GM18870 (cell line): ENCODE measurements at regions not wholly inside any gene's neighbourhood (a gene's known extent, or its start where the extent isn't known, plus 50 kb on each side); places are given as distances from the start of the nearest gene placed in this dataset.
"Not testable (repeated sequence)": the region's sequence is repeated elsewhere in the genome, so short reads cannot be mapped to it uniquely, and the experiment has no call there.

Experiments
- ATAC-seq: cut with Tn5 transposase; IDR thresholded peaks from one replicate; pipeline ENCODE4 v1.9.1; 2021; ENCODE audit warnings: moderate library complexity; ENCODE audit not compliant: unreplicated experiment

- ATAC-seq = no peak
Observed at GRCh38 chr13:71382285-71382684, 484.7 kb downstream of the DACH1 start.

- ATAC-seq = no peak
Observed at GRCh38 chr13:71380191-71380590, 486.8 kb downstream of the DACH1 start.

GRCh38 chr13:71378961-71379905, 487.8 kb downstream of the DACH1 start:
- ATAC-seq = no peak

- ATAC-seq = no peak
Observed at GRCh38 chr13:71374471-71375049, 492.4 kb downstream of the DACH1 start.

- no peak for ATAC-seq
Observed at GRCh38 chr13:71368336-71368735, 498.7 kb downstream of the DACH1 start.

GRCh38 chr13:71360041-71360440, 507.0 kb downstream of the DACH1 start:
- no peak for ATAC-seq

GRCh38 chr13:71359641-71360040, 507.4 kb downstream of the DACH1 start:
- no peak for ATAC-seq

GRCh38 chr13:71358218-71358617, 508.8 kb downstream of the DACH1 start:
- ATAC-seq = no peak

GRCh38 chr13:71355010-71355409, 512.0 kb downstream of the DACH1 start:
- ATAC-seq = no peak

GRCh38 chr13:71350886-71351285, 516.1 kb downstream of the DACH1 start:
- ATAC-seq = no peak

- ATAC-seq = not testable (repeated sequence)
Observed at GRCh38 chr13:71345856-71346255, 521.1 kb downstream of the DACH1 start.

- ATAC-seq = no peak
Observed at GRCh38 chr13:71339736-71340135, 527.3 kb downstream of the DACH1 start.

- ATAC-seq = no peak
Observed at GRCh38 chr13:71339005-71339404, 528.0 kb downstream of the DACH1 start.

GRCh38 chr13:71338070-71338469, 528.9 kb downstream of the DACH1 start:
- no peak for ATAC-seq

- ATAC-seq = no peak
Observed at GRCh38 chr13:71327266-71327665, 539.7 kb downstream of the DACH1 start.

GRCh38 chr13:71325556-71325955, 541.4 kb downstream of the DACH1 start:
- no peak for ATAC-seq

GRCh38 chr13:71323266-71323665, 543.7 kb downstream of the DACH1 start:
- no peak for ATAC-seq

- ATAC-seq = no peak
Observed at GRCh38 chr13:71320452-71320851, 546.6 kb downstream of the DACH1 start.

- no peak for ATAC-seq
Observed at GRCh38 chr13:71316792-71317363, 550.1 kb downstream of the DACH1 start.

- no peak for ATAC-seq
Observed at GRCh38 chr13:71312923-71313322, 554.1 kb downstream of the DACH1 start.

- ATAC-seq = no peak
Observed at GRCh38 chr13:71309905-71310304, 557.1 kb downstream of the DACH1 start.

GRCh38 chr13:71306821-71307220, 560.2 kb downstream of the DACH1 start:
- ATAC-seq = no peak
